Heart left ventricle (tissue), 16 donors: ENCODE measurements at regions not wholly inside any gene's neighbourhood (a gene's known extent, or its start where the extent isn't known, plus 50 kb on each side); places are given as distances from the start of the nearest gene placed in this dataset.

ENCODE experiments used
- ATAC-seq, 4 donors: fragments of 200-7000 bp; cut with Tn5 transposase; one replicate each; pipeline ENCODE4 v1.9.1; 2020 to 2022; ENCODE audit warnings: moderate library complexity in 4 of 4, mild to moderate bottlenecking in 3 of 4, moderate number of reproducible peaks in 1 of 4
- DNase-seq, 5 donors: peaks; one replicate each; pipeline ENCODE4 v3.0.0-alpha.2; 2020
- H3K27ac ChIP-seq, 12 donors: fragments of 200-600 bp; sonication (generic) in 4 of 12; one replicate each; pipeline versions ENCODE4 v1.5.0 to v1.8.0; 2016 to 2022; ENCODE audit warnings: mild to moderate bottlenecking in 2 of 12
- H3K27me3 ChIP-seq, 9 donors: fragments of 200-600 bp; sonication (generic) in 2 of 9; one replicate each; pipeline versions ENCODE4 v1.5.1 to v1.8.0; 2016 to 2022; ENCODE audit warnings: mild to moderate bottlenecking in 3 of 9
- H3K36me3 ChIP-seq, 9 donors: fragments of 200-600 bp; sonication (generic) in 2 of 9; one replicate each; pipeline versions ENCODE4 v1.5.0 to v1.8.0; 2018 to 2022; ENCODE audit warnings: mild to moderate bottlenecking in 2 of 9
- H3K4me1 ChIP-seq, 12 donors: fragments of 200-600 bp; sonication (generic) in 4 of 12; one replicate each; pipeline versions ENCODE4 v1.5.0 to v1.8.0; 2016 to 2022; ENCODE audit warnings: mild to moderate bottlenecking in 3 of 12
- H3K4me3 ChIP-seq, 12 donors: fragments of 200-600 bp; sonication (generic) in 4 of 12; one replicate each; pipeline versions ENCODE4 v1.5.0 to v1.8.0; 2017 to 2022; ENCODE audit warnings: mild to moderate bottlenecking in 9 of 12, moderate library complexity in 4 of 12
- H3K9me3 ChIP-seq, 12 donors: fragments of 200-600 bp; sonication (generic) in 4 of 12; one replicate each; pipeline versions ENCODE4 v1.5.0 to v1.8.0; 2016 to 2022; ENCODE audit warnings: mild to moderate bottlenecking in 1 of 12
- CTCF ChIP-seq, 12 donors: fragments of 200-600 bp; sonication (generic) in 4 of 12; IDR thresholded peaks; one replicate each; pipeline versions ENCODE4 v1.5.0 to v1.8.0; 2018 to 2022; ENCODE audit warnings: antibody characterized with exemption in 12 of 12, mild to moderate bottlenecking in 5 of 12
- POLR2A ChIP-seq, 2 donors: fragments of 450-650 bp; IDR thresholded peaks; one replicate each; pipeline ENCODE4 v1.6.1; 2017; ENCODE audit warnings: antibody characterized with exemption in 2 of 2, mild to moderate bottlenecking in 2 of 2, moderate library complexity in 2 of 2
- WGBS, 4 donors: extraction: QIAGEN DNeasy Blood & Tissue Kit in 2 of 4; methylation state at CpG; one replicate each; pipeline versions ENCODE4 v1.1.5 to v1.1.7; 2013 to 2018; 5-methylcytosine and 5-hydroxymethylcytosine counted together
- intact Hi-C, 10 donors: fragments of 100-400 bp; cut with DNase I; formaldehyde crosslinking; loops; one replicate each; pipeline versions ENCODE4 v1.11.1 to v1.14.2; 2022
- donor health status: ischemic (EF 13 %, LVEDD 7.1; RV severe dilation, severe dysfunction).
- donor health status: healthy with polysubstance abuse.
- donor health status: DM: no; HTN: yes; CAD: no.
- donor health status: DM: no; HTN: no; CAD: no.
- donor health status: ischemic (EF 25% LVEDD 6.9; RV normal size, moderate dysfunction).
- donor health status: ischemic (EF 25% LVEDD 5.7; RV mildly dilated, moderate dysfunction).
- donor health status: healthy.
- donor health status: DM: yes; HTN: yes; CAD: no.
- donor health status: ischemic (EF 35%, LVEDD 5.7; RV mildly dilated, moderate dysfunction).
- donor health status: nonischemic (EF 11% LVEDD 7.7; RV severe dilation, severe dysfunction).
- donor health status: DM: yes; HTN: yes; CAD: no.
- donor health status: PGD.
- donor health status: ischemic (EF 29% LVEDD 5.4; RV normal size, mild dysfunction).
- donor health status: nonischemic (EF 23%, LVEDD 6.1; RV moderate dilation, normal function).

- DNase-seq (peak in 1 of 5 donors; percentile 42), ATAC-seq (peak in 2 of 4 donors; percentile 50 to 68)
- Histone ChIP-seq H3K36me3 (no peaks in the 10 kb centered on the region), H3K9me3 (peaks cover 0 to 15% (median 12%) of the 10 kb centered on the region in 12 donors), H3K27ac (no peak overlapping the region), H3K4me1 (peaks cover 0 to 7% (median 0%) of the 10 kb centered on the region in 12 donors), H3K4me3 (no peak overlapping the region), H3K27me3 (peaks cover 0 to 21% (median 2%) of the 10 kb centered on the region in 9 donors)
- intact Hi-C loops, result loop anchor here in 4 of 10 donors (5.0 to 10.0 kb wide), 2 partner anchors 546 to 549 kb away; no protein-coding TSS in a partner anchor
- TF ChIP-seq CTCF (IDR thresholded peaks at IDR 0.05) (peak; percentile 15 to 62 (median 44)), POLR2A (IDR thresholded peaks at IDR 0.05) (no peak)
- 40 to 49% (median 42%) methylated on average over 30 to 42 of the region's 42 CpGs for WGBS, 4 donors
Measured at GRCh38 chr1:2875707-2876561, 74.4 kb upstream of the TTC34 start.

GRCh38 chr1:2876846-2877245 lies 75.4 kb upstream of the TTC34 start:
- DNase-seq (no peak), ATAC-seq (no peak)
- Histone ChIP-seq H3K36me3 (no peaks in the 10 kb centered on the region), H3K27me3 (peaks cover 0 to 22% (median 2%) of the 10 kb centered on the region in 9 donors), H3K27ac (no peak overlapping the region), H3K4me3 (no peak overlapping the region), H3K9me3 (peaks cover 0 to 6% (median 3%) of the 10 kb centered on the region in 12 donors), H3K4me1 (peaks cover 0 to 7% (median 0%) of the 10 kb centered on the region in 12 donors)
- no peak for TF ChIP-seq POLR2A (IDR thresholded peaks at IDR 0.05)
- TF ChIP-seq CTCF (IDR thresholded peaks at IDR 0.05), result no peak
- intact Hi-C loops, result loop anchor here in 4 of 10 donors (5.0 to 10.0 kb wide), 2 partner anchors 545 to 548 kb away; no protein-coding TSS in a partner anchor
- 71 to 89% (median 87%) methylated on average over 14 to 18 of the region's 18 CpGs for WGBS, 4 donors

- Histone ChIP-seq H3K4me3 (no peak overlapping the region), H3K27me3 (peaks cover 0 to 26% (median 2%) of the 10 kb centered on the region in 9 donors), H3K27ac (no peak overlapping the region), H3K36me3 (no peaks in the 10 kb centered on the region), H3K4me1 (peaks cover 0 to 7% (median 0%) of the 10 kb centered on the region in 12 donors), H3K9me3 (peaks cover 0 to under 1% (median 0%) of the 10 kb centered on the region in 12 donors)
- DNase-seq (no peak), ATAC-seq (no peak)
- WGBS, 4 donors, result 90 to 93% (median 92%) methylated on average over 17 of the region's 17 CpGs
- TF ChIP-seq CTCF (IDR thresholded peaks at IDR 0.05), result no peak
- no peak for TF ChIP-seq POLR2A (IDR thresholded peaks at IDR 0.05)
- intact Hi-C loops, result loop anchor here in 4 of 10 donors (5.0 to 10.0 kb wide), 2 partner anchors 545 to 547 kb away; no protein-coding TSS in a partner anchor
Measured at GRCh38 chr1:2877391-2877790, 75.9 kb upstream of the TTC34 start.

GRCh38 chr1:2878591-2878990 lies 77.1 kb upstream of the TTC34 start:
- intact Hi-C loops, result loop anchor here in 4 of 10 donors (5.0 to 10.0 kb wide), 2 partner anchors 544 to 546 kb away; no protein-coding TSS in a partner anchor
- ATAC-seq, result no peak
- H3K9me3 ChIP-seq, result no peaks in the 10 kb centered on the region

More at GRCh38 chr1:2878591-2878990, 77.1 kb upstream of the TTC34 start:
- WGBS, 4 donors, result 72 to 79% (median 75%) methylated on average over 8 to 14 of the region's 14 CpGs
- no peak for DNase-seq
- H3K27ac ChIP-seq, result no peak overlapping the region
- no peaks in the 10 kb centered on the region for H3K36me3 ChIP-seq
- peaks cover 0 to 26% (median 2%) of the 10 kb centered on the region in 9 donors for H3K27me3 ChIP-seq
- TF ChIP-seq CTCF (IDR thresholded peaks at IDR 0.05) (no peak), POLR2A (IDR thresholded peaks at IDR 0.05) (no peak)
- H3K4me3 ChIP-seq, result no peak overlapping the region
- H3K4me1 ChIP-seq, result peaks cover 0 to 7% (median 0%) of the 10 kb centered on the region in 12 donors
